CD14-positive monocyte (primary cell): ENCODE measurements at regions not wholly inside any gene's neighbourhood (a gene's known extent, or its start where the extent isn't known, plus 50 kb on each side); places are given as distances from the start of the nearest gene placed in this dataset.
"Not testable (repeated sequence)": the region's sequence is repeated elsewhere in the genome, so short reads cannot be mapped to it uniquely, and the experiment has no call there.

Experiments
- DNase-seq, 3 donors: peaks; one replicate each; pipeline ENCODE4 v3.0.0-alpha.2; 2011 to 2022
- H2AFZ ChIP-seq: 2 replicates; pipeline ENCODE4 v1.6.0; 2012; ENCODE audit warnings: mild to moderate bottlenecking, low read depth, low read length, inconsistent platforms; ENCODE audit not compliant: insufficient read depth, poor library complexity, severe bottlenecking
- H3K27ac ChIP-seq, 2 donors: 1 replicate in 1 of 2; 2 replicates in 1 of 2; pipeline ENCODE4 v1.5.1; 2012 to 2013; ENCODE audit warnings: low read length in 2 of 2, control low read depth in 1 of 2, inconsistent platforms in 1 of 2, low read depth in 1 of 2, mild to moderate bottlenecking in 1 of 2
- H3K27me3 ChIP-seq, 2 donors: one replicate each; pipeline versions ENCODE4 v1.6.0 to v1.6.1; 2011 to 2013; ENCODE audit warnings: low read length in 2 of 2; ENCODE audit not compliant: control insufficient read depth in 2 of 2, insufficient read depth in 2 of 2
- H3K36me3 ChIP-seq, 2 donors: replicated peaks in 1 of 2; 1 replicate in 1 of 2; 2 replicates in 1 of 2; pipeline versions ENCODE4 v1.5.1 to v1.6.1; 2012 to 2013; ENCODE audit warnings: low read length in 2 of 2, control low read depth in 1 of 2, inconsistent platforms in 1 of 2, mild to moderate bottlenecking in 1 of 2; ENCODE audit not compliant: insufficient read depth in 2 of 2, control insufficient read depth in 1 of 2
- H3K4me1 ChIP-seq, 2 donors: 1 replicate in 1 of 2; 2 replicates in 1 of 2; pipeline versions ENCODE4 v1.5.1 to v1.6.1; 2012 to 2013; ENCODE audit warnings: low read length in 2 of 2, control low read depth in 1 of 2, inconsistent platforms in 1 of 2, mild to moderate bottlenecking in 1 of 2, moderate library complexity in 1 of 2; ENCODE audit not compliant: insufficient read depth in 2 of 2, control insufficient read depth in 1 of 2
- H3K4me2 ChIP-seq: replicated peaks from 2 replicates; pipeline ENCODE3; 2012; ENCODE audit warnings: low read length, moderate library complexity, mild to moderate bottlenecking; ENCODE audit not compliant: poor library complexity, severe bottlenecking; ENCODE audit errors: extremely low read depth
- H3K4me3 ChIP-seq, 3 experiments: fragments of 200-600 bp in 1 of 3; sonication (generic) in 1 of 3; replicated peaks in 1 of 3; 1 replicate in 2 of 3; 2 replicates in 1 of 3; pipeline ENCODE4 v1.5.1; 2011 to 2013; ENCODE audit warnings: low read length in 3 of 3, mild to moderate bottlenecking in 3 of 3, control low read depth in 2 of 3, low read depth in 2 of 3, inconsistent platforms in 1 of 3, moderate library complexity in 1 of 3
- H3K79me2 ChIP-seq: 2 replicates; pipeline ENCODE4 v1.6.0; 2012; ENCODE audit warnings: mild to moderate bottlenecking, control low read depth, inconsistent platforms, low read length, moderate library complexity; ENCODE audit not compliant: insufficient read depth
- H3K9ac ChIP-seq: 2 replicates; pipeline ENCODE4 v1.6.0; 2017; ENCODE audit warnings: low read length, mild to moderate bottlenecking; ENCODE audit not compliant: insufficient read depth, poor library complexity, severe bottlenecking
- H3K9me3 ChIP-seq, 2 donors: replicated peaks in 1 of 2; 1 replicate in 1 of 2; 2 replicates in 1 of 2; pipeline versions ENCODE4 v1.5.1 to v1.6.1; 2012 to 2013; ENCODE audit warnings: low read length in 2 of 2, control low read depth in 1 of 2; ENCODE audit not compliant: control insufficient read depth in 1 of 2, insufficient read depth in 1 of 2
- H4K20me1 ChIP-seq: 2 replicates; pipeline ENCODE4 v1.6.0; 2012; ENCODE audit warnings: mild to moderate bottlenecking, low read length, control low read depth, moderate library complexity; ENCODE audit not compliant: insufficient read depth
- H3K27ac Mint-ChIP-seq, 7 donors: one replicate each; pipeline ENCODE4 v1.8.0; 2020; ENCODE audit warnings: mild to moderate bottlenecking in 7 of 7, mixed read lengths in 7 of 7, moderate library complexity in 6 of 7, inconsistent platforms in 2 of 7
- H3K27me3 Mint-ChIP-seq, 3 donors: one replicate each; pipeline ENCODE4 v1.8.0; 2021 to 2022; ENCODE audit warnings: low read depth in 3 of 3, mild to moderate bottlenecking in 3 of 3, mixed read lengths in 3 of 3, moderate library complexity in 3 of 3, inconsistent platforms in 1 of 3
- H3K36me3 Mint-ChIP-seq, 2 donors: one replicate each; pipeline ENCODE4 v1.8.0; 2020; ENCODE audit warnings: mixed read lengths in 2 of 2, inconsistent platforms in 1 of 2, mild to moderate bottlenecking in 1 of 2
- H3K4me1 Mint-ChIP-seq: one replicate; pipeline ENCODE4 v1.8.0; 2020; ENCODE audit warnings: mild to moderate bottlenecking, mixed read lengths
- H3K4me3 Mint-ChIP-seq, 2 donors: one replicate each; pipeline ENCODE4 v1.8.0; 2020; ENCODE audit warnings: mild to moderate bottlenecking in 2 of 2, mixed read lengths in 2 of 2, moderate library complexity in 1 of 2
- H3K9me3 Mint-ChIP-seq, 7 donors: one replicate each; pipeline ENCODE4 v1.8.0; 2020 to 2022; ENCODE audit warnings: mixed read lengths in 7 of 7, mild to moderate bottlenecking in 6 of 7, moderate library complexity in 6 of 7, inconsistent platforms in 2 of 7
- CTCF ChIP-seq: fragments of 200-600 bp; IDR thresholded peaks from one replicate; pipeline ENCODE4 v1.8.0; 2022; ENCODE audit warnings: antibody characterized with exemption, mild to moderate bottlenecking
- WGBS: methylation state at CpG from one replicate; pipeline ENCODE4 v1.1.5; 2013; ENCODE audit warnings: missing lambda C conversion rate; ENCODE audit not compliant: insufficient coverage; 5-methylcytosine and 5-hydroxymethylcytosine counted together
- intact Hi-C, 2 donors: fragments of 100-400 bp; cut with micrococcal nuclease; formaldehyde crosslinking; loops; one replicate each; pipeline versions ENCODE4 v1.15.0 to v1.15.1; 2023

DNA sequence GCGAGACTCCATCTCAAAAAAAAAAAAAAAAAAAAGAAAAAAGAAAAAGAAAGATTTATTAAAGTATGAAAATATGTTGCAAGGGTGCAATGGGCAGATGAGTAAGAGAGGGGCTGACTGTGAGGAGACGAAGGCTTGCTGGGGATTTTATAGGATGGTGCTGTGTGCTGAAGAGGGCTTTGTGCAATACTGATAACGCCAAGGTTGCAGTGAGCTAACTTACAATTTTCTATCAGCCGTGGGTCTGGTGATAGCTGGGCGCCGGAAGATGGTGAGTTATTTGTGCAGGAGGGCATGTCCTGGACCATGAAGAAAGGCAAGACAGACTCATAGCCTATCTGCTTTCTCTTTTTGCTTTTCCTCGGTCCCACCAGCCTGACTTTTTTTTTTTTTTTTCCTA is 281.1 kb downstream of the MAP2K6 start:
- Histone ChIP-seq H3K36me3 (no peaks in the 10 kb centered on the region), H3K79me2 (no peaks in the 10 kb centered on the region), H3K4me2 (no peak overlapping the region), H2AFZ (no peak overlapping the region), H3K4me3 (no peak overlapping the region), H3K4me1 (no peaks in the 10 kb centered on the region), H3K9me3 (peaks cover 16 to 31% of the 10 kb centered on the region in 2 donors), H3K27ac (no peak overlapping the region), H3K27me3 (no peaks in the 10 kb centered on the region), H4K20me1 (no peaks in the 10 kb centered on the region), H3K9ac (no peak overlapping the region)
- Mint-ChIP-seq H3K36me3 (no peaks in the 10 kb centered on the region), H3K9me3 (peaks cover 18 to 42% (median 28%) of the 10 kb centered on the region in 7 donors), H3K27ac (no peak overlapping the region), H3K4me1 (no peaks in the 10 kb centered on the region), H3K27me3 (peaks cover 0 to 2% (median 2%) of the 10 kb centered on the region in 3 donors), H3K4me3 (no peak overlapping the region)
- TF ChIP-seq CTCF = no peak
- DNase-seq = no peak
- intact Hi-C loops = no loop called here
- no CpG with 5 or more reads among the region's 7 CpGs for WGBS

DNA sequence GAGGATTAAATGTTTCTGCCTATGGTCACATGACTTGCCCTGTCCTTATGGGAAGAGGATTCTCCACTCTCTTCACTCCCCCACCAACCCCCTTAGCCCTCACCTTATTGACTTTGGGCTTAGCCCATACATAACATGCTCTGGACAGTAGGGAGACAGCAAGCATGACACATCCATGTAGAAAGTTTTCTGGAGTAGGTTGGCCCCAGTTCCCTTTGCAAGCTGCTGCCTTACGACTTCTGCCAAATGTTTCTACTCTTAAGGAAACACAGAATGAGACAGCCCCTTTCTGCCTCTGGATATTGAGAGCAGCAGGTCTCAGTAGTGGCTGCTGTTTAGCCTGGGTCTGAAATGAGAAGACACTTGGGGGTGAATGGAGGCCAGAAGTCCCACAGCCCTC is 282.2 kb downstream of the MAP2K6 start:
- no peak overlapping the region for H2AFZ ChIP-seq
- no peak overlapping the region for H3K27ac ChIP-seq
- intact Hi-C loops = no loop called here
- H3K9ac ChIP-seq = no peak overlapping the region
- TF ChIP-seq CTCF = no peak
- no peak for DNase-seq
- no peaks in the 10 kb centered on the region for H3K79me2 ChIP-seq
- H3K4me1 ChIP-seq = no peaks in the 10 kb centered on the region
- no peak overlapping the region for H3K4me3 ChIP-seq
- peaks cover 16 to 33% of the 10 kb centered on the region in 2 donors for H3K9me3 ChIP-seq
- H3K27me3 ChIP-seq = no peaks in the 10 kb centered on the region
- no peaks in the 10 kb centered on the region for H3K4me1 Mint-ChIP-seq
- H4K20me1 ChIP-seq = no peaks in the 10 kb centered on the region
- H3K27me3 Mint-ChIP-seq = peaks cover 0 to 2% (median 2%) of the 10 kb centered on the region in 3 donors
- no peaks in the 10 kb centered on the region for H3K36me3 Mint-ChIP-seq
- no peak overlapping the region for H3K27ac Mint-ChIP-seq
- peaks cover 20 to 47% (median 30%) of the 10 kb centered on the region in 7 donors for H3K9me3 Mint-ChIP-seq
- no peak overlapping the region for H3K4me3 Mint-ChIP-seq
- no peak overlapping the region for H3K4me2 ChIP-seq
- WGBS = no CpG with 5 or more reads among the region's 1 CpG
- H3K36me3 ChIP-seq = no peaks in the 10 kb centered on the region

GRCh38 chr17:69698352-69698751 is 283.9 kb downstream of the MAP2K6 start:
- H3K79me2 ChIP-seq, H3K4me3 ChIP-seq, H4K20me1 ChIP-seq, DNase-seq, intact Hi-C loops, H3K4me3 Mint-ChIP-seq, H3K27me3 Mint-ChIP-seq, H2AFZ ChIP-seq, H3K36me3 ChIP-seq, H3K27me3 ChIP-seq, H3K27ac Mint-ChIP-seq, H3K27ac ChIP-seq, H3K4me2 ChIP-seq, H3K4me1 Mint-ChIP-seq, H3K4me1 ChIP-seq, H3K9ac ChIP-seq, H3K36me3 Mint-ChIP-seq: not testable (repeated sequence)
- peaks cover 16 to 33% of the 10 kb centered on the region in 2 donors for H3K9me3 ChIP-seq
- peaks cover 20 to 47% (median 30%) of the 10 kb centered on the region in 7 donors for H3K9me3 Mint-ChIP-seq
